ENCODE measurements at regions not wholly inside any gene's neighbourhood (a gene's known extent, or its start where the extent isn't known, plus 50 kb on each side); places are given as distances from the start of the nearest gene placed in this dataset.

GRCh38 chr6:122902326-122902725, 93.7 kb upstream of the CLVS2 start:
- no peak for TF ChIP-seq ZFP30 (CRISPR knock-in tag; IDR thresholded peaks at IDR 0.05)
- TF ChIP-seq TOX (CRISPR knock-in tag; IDR thresholded peaks at IDR 0.05; ENCODE audit: borderline replicate concordance), result no peak
- TF ChIP-seq CREB5 (CRISPR knock-in tag; IDR thresholded peaks at IDR 0.05; ENCODE audit: low read depth), result no peak
- TF ChIP-seq CSRNP3 (CRISPR knock-in tag; IDR thresholded peaks at IDR 0.05), result no peak
- no peak for TF ChIP-seq RARB (CRISPR knock-in tag; IDR thresholded peaks at IDR 0.05)
- TF ChIP-seq GLIS3 (CRISPR knock-in tag; IDR thresholded peaks at IDR 0.05), result no peak
- TF ChIP-seq ESRRG (CRISPR knock-in tag; IDR thresholded peaks at IDR 0.05), result no peak
- TF ChIP-seq ZNF565 (CRISPR knock-in tag; conservative IDR thresholded peaks at IDR 0.05; ENCODE audit: low read depth), result no peak
- no peak for TF ChIP-seq ZFP3 (CRISPR knock-in tag; IDR thresholded peaks at IDR 0.05)
- no peak for TF ChIP-seq OSR1 (CRISPR knock-in tag; IDR thresholded peaks at IDR 0.05)

GRCh38 chr6:122903266-122903915, 92.6 kb upstream of the CLVS2 start:
- TF ChIP-seq SNAI2 (CRISPR knock-in tag; IDR thresholded peaks at IDR 0.05) (no peak), ZFP3 (CRISPR knock-in tag; IDR thresholded peaks at IDR 0.05) (no peak), TOX (CRISPR knock-in tag; IDR thresholded peaks at IDR 0.05; ENCODE audit: borderline replicate concordance) (no peak), TCF4 (CRISPR knock-in tag; IDR thresholded peaks at IDR 0.05; ENCODE audit: borderline replicate concordance) (no peak)
- no peak for ATAC-seq

More at GRCh38 chr6:122902326-122902725, 93.7 kb upstream of the CLVS2 start:
- no peak for ATAC-seq

GRCh38 chr6:122904166-122904565, 91.9 kb upstream of the CLVS2 start:
- no peak for ATAC-seq
- TF ChIP-seq PPARA (CRISPR knock-in tag; IDR thresholded peaks at IDR 0.05; ENCODE audit: borderline replicate concordance), result no peak
- no peak for TF ChIP-seq ZFP30 (CRISPR knock-in tag; IDR thresholded peaks at IDR 0.05)
- no peak for TF ChIP-seq RARB (CRISPR knock-in tag; IDR thresholded peaks at IDR 0.05)
- no peak for TF ChIP-seq ZC3H10 (CRISPR knock-in tag; IDR thresholded peaks at IDR 0.05)
- TF ChIP-seq OSR1 (CRISPR knock-in tag; IDR thresholded peaks at IDR 0.05), result no peak
- TF ChIP-seq TCF4 (CRISPR knock-in tag; IDR thresholded peaks at IDR 0.05; ENCODE audit: borderline replicate concordance), result no peak
- TF ChIP-seq ZNF565 (CRISPR knock-in tag; conservative IDR thresholded peaks at IDR 0.05; ENCODE audit: low read depth), result no peak
- no peak for TF ChIP-seq GLIS3 (CRISPR knock-in tag; IDR thresholded peaks at IDR 0.05)
- no peak for TF ChIP-seq ZNF70 (CRISPR knock-in tag; IDR thresholded peaks at IDR 0.05)
- no peak for TF ChIP-seq TSHZ2 (CRISPR knock-in tag; IDR thresholded peaks at IDR 0.05)
- no peak for TF ChIP-seq ZFP3 (CRISPR knock-in tag; IDR thresholded peaks at IDR 0.05)
- no peak for TF ChIP-seq POU6F1 (CRISPR knock-in tag; IDR thresholded peaks at IDR 0.05; ENCODE audit: borderline replicate concordance, low read depth)
- no peak for TF ChIP-seq SNAI2 (CRISPR knock-in tag; IDR thresholded peaks at IDR 0.05)
- TF ChIP-seq ISL1 (CRISPR knock-in tag; IDR thresholded peaks at IDR 0.05), result no peak

- TF ChIP-seq CSDC2 (CRISPR knock-in tag; IDR thresholded peaks at IDR 0.05), result no peak
- TF ChIP-seq TOX (CRISPR knock-in tag; IDR thresholded peaks at IDR 0.05; ENCODE audit: borderline replicate concordance), result no peak
- no peak for TF ChIP-seq ZNF8 (CRISPR knock-in tag; IDR thresholded peaks at IDR 0.05)
- TF ChIP-seq ZFP30 (CRISPR knock-in tag; IDR thresholded peaks at IDR 0.05), result no peak
- TF ChIP-seq POU6F1 (CRISPR knock-in tag; IDR thresholded peaks at IDR 0.05; ENCODE audit: borderline replicate concordance, low read depth), result no peak
- no peak for TF ChIP-seq ARNTL (CRISPR knock-in tag; IDR thresholded peaks at IDR 0.05; ENCODE audit: borderline replicate concordance, low read depth)
- TF ChIP-seq CREB5 (CRISPR knock-in tag; IDR thresholded peaks at IDR 0.05; ENCODE audit: low read depth), result no peak
- no peak for ATAC-seq
Observed at GRCh38 chr6:122913558-122913957, 82.5 kb upstream of the CLVS2 start.
